Panc1 (cell line): ENCODE measurements at regions not wholly inside any gene's neighbourhood (a gene's known extent, or its start where the extent isn't known, plus 50 kb on each side); places are given as distances from the start of the nearest gene placed in this dataset.

ENCODE experiments used
- CTCF ChIP-seq: fragments of 450-650 bp; IDR thresholded peaks from 2 replicates; pipeline ENCODE4 v1.5.1; 2017; ENCODE audit warnings: mild to moderate bottlenecking
- TF ChIP-seq, protein P1 (sequence below), 2 experiments: IDR thresholded peaks; 2 replicates each; pipeline ENCODE4 v1.6.1; 2011 to 2012; ENCODE audit warnings: low read depth in 2 of 2, control low read depth in 1 of 2, low read length in 1 of 2, mild to moderate bottlenecking in 1 of 2, moderate library complexity in 1 of 2; ENCODE audit not compliant: insufficient read depth in 1 of 2

DNA sequence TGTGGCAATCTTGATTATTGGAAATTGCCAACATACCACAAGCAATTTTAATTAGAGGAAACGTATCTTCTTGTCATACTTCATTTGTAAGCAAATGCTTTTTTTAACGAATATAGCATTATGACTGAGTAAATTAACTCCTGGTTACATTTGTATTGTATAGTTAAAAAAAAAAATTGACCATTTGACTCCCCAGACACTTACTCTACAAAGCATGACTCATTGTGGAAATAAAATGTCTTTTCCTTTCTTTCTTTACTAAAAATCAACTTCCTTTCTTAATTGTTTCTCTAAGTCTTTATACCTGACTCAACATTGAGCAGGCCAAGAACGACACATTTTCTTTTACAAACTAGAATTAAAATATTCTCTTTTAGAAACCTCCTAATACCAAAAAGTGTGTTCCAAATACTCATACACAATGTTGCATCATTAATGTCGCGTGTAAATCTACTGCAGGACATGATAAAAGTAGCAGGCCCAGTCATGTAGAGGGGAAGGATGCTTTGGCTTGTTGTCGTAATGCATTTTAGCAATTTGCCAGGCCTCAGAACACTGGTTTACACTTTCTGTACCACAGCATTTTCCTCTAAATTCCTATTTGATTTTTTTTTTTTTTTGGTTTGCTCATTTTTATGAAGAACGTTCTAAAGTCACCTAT, 349.6 kb upstream of the KCNH7 start:
- no peak for TF ChIP-seq CTCF
- TF ChIP-seq, protein P1, sequence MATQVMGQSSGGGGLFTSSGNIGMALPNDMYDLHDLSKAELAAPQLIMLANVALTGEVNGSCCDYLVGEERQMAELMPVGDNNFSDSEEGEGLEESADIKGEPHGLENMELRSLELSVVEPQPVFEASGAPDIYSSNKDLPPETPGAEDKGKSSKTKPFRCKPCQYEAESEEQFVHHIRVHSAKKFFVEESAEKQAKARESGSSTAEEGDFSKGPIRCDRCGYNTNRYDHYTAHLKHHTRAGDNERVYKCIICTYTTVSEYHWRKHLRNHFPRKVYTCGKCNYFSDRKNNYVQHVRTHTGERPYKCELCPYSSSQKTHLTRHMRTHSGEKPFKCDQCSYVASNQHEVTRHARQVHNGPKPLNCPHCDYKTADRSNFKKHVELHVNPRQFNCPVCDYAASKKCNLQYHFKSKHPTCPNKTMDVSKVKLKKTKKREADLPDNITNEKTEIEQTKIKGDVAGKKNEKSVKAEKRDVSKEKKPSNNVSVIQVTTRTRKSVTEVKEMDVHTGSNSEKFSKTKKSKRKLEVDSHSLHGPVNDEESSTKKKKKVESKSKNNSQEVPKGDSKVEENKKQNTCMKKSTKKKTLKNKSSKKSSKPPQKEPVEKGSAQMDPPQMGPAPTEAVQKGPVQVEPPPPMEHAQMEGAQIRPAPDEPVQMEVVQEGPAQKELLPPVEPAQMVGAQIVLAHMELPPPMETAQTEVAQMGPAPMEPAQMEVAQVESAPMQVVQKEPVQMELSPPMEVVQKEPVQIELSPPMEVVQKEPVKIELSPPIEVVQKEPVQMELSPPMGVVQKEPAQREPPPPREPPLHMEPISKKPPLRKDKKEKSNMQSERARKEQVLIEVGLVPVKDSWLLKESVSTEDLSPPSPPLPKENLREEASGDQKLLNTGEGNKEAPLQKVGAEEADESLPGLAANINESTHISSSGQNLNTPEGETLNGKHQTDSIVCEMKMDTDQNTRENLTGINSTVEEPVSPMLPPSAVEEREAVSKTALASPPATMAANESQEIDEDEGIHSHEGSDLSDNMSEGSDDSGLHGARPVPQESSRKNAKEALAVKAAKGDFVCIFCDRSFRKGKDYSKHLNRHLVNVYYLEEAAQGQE (IDR thresholded peaks at IDR 0.05; ENCODE audit: insufficient read depth in 1 of 2, low read depth in 2 of 2, low read length in 1 of 2): no peak
